HG03108 (cell line): ENCODE measurements at regions not wholly inside any gene's neighbourhood (a gene's known extent, or its start where the extent isn't known, plus 50 kb on each side); places are given as distances from the start of the nearest gene placed in this dataset.
A peak's percentile ranks its signal among the peaks of the same experiment; 100 is the strongest.

Experiments
- ATAC-seq: cut with Tn5 transposase; IDR thresholded peaks from one replicate; pipeline ENCODE4 v1.9.1; 2021; ENCODE audit warnings: moderate library complexity; ENCODE audit not compliant: unreplicated experiment

DNA sequence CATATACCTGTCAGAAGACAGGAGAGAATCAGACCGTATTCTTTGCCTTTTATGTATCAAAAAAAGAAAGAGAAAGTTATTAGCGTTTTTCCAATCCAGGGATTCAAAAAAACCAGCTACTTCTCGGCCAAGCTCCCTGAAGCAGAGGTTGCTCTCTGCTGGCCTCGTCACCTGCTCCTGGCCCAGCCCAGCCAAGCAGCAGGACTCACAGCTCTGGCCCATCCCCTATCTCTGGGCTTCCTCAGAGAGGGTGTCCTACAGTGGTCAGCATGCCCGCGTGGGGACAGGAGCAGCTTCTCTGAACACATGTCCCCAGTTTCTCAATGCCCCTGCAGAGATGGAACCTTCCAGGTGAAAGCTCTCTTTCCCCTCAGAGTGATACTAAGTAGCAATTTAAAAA is 209.0 kb downstream of the URI1 start:
- ATAC-seq: no peak

DNA sequence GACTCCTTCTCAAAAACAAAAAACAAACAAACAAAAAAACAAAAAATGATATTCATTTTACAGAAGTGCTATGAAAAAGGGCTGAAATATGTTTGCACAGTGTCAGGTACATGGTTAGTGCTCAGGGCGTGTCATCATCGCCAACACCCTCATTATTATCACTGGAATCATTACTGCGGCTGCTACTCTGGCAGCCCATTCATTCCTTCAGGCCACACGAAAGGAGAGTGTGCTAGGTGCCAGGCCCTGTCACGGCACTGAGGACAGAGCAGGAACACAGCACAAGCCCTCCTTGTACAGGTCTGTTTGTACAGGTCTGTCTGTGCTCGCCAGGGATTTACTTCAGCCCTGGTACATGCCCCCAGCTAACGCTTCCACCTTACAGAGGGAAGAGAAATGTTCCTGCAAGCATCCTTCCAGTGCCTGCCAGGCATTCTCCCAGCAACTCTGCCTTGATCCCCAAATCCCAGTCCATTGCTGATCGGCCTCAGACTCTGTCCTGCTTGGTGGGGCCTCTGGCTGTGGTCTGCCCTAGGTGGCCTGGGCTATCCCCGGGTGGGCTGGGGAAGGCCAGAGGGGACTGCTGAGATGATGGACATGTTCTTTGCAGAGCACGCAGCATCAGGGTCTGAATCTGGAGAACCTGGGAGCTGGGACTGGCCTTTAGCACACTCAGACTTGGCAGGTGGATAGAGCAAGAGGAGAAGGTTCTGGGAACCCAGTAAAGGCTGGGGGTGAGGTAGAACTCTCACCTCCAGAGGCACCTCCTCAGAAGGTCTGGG is 210.7 kb downstream of the URI1 start:
- ATAC-seq: no peak

DNA sequence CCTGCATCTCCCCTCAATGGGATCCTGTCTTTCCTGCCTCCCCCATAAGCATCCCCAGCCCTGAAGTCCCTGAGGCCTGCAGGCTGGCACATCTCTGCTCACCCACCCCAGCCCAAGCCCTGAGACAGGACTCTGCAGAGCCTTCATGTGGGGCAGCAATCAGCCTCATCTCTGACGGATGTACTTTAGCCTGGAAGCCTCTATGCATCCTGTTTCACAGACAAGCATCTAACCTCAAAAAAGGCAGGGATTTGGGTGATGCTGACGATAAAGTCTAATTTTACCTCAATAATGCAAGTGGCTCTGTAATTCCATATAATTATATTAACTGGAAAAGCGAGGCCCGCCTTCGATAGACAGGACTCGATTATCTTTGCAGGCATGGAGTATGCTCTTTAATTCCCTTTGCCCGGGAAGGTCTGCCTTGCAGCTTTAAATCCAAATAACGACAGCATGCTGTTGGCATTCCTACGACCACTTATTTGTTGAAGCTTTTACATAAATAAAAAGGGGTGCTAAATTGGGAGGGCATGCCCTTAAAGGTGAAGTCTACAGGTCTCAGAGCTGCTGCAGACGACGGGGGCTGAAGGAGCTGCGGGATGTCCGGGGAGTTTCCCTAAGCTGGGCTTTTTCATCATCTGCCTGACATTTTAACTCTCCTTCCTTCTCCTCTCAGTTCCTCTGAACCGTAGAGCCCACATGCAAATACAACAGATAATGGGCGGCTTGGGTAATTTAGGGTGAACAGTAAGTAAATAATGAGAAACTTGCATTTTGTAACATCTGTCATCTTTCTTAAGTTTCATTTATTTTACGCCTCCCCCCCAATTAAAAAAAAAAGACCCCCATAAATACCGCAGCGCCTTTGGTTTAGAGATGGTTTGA is 211.5 kb downstream of the URI1 start:
- ATAC-seq: peak; percentile 81

DNA sequence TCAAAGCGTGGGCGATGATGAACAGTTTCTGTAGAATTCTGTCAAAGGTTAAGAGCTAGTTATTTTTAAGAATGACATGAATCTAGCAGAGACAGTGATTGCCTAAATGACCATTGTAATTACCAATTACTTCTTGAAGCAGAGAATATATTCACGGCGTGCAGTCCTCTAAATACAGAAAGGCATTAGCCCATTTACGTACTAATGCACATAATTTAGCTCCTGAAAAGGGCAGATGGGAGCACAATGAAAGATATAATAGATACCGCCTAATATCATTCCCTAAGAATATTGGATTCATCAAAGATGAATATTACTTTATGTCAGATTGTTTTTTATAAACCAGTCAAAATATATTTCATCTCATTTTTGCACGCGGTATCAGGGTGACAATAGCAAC is 212.4 kb downstream of the URI1 start:
- no peak for ATAC-seq

DNA sequence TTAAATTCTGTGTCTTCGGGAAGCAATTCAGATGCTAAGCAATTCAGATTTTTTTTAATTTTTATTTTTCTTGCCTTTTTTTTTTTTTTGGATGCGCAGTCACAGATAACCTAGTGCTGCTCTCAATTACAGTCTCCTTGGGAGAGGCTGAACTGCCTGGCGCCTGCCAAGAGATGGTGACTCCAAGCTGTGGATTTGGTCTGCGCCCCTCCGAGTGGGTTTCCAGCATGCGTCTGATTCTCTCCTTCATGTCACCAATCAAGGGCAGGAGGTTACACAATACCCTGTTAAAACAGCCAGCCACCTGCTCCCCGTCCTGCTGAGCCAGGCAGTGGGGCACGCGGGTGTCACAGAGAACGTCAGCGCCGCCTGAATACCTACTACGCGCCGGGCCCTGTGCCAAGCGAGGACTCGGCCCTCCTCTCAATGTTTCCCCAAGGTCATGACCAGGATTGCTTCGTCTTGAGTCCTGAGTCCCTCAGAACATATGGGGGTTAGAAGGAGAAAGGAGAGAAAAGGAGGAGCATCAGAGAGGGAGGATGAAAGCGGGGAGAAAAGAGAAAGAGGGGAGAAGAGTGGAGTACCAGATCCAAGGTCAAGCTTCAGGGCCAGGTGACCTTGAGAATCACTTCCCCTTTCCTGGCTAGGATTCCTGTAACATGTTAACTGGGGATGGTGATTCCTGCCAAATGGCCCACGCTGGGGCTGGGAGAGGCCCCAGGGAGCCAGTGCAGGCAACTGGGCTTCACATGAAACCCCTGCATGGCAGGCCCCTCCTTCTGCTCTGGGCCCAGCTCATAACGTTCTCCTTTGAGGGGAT is 213.6 kb downstream of the URI1 start:
- ATAC-seq: no peak

DNA sequence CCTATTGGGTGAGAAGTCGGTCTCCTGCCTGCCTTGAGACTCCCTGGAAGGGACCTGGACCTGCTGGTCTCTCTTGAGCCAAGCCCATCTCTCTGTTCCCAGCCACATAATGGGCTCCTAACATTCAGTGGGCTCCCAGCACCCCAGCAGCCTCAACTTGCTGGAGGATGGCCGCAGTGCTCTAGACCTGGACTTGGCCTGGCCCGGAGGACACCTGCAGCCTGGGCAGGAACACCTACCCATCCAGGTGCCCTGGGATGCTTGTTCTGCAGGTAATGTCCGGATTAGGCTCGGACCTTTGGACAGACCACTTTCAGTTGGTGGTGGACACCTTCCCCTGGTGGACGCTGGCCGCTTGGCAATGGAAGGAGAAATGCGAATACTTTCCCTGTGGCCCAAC is 214.6 kb downstream of the URI1 start:
- ATAC-seq: no peak

DNA sequence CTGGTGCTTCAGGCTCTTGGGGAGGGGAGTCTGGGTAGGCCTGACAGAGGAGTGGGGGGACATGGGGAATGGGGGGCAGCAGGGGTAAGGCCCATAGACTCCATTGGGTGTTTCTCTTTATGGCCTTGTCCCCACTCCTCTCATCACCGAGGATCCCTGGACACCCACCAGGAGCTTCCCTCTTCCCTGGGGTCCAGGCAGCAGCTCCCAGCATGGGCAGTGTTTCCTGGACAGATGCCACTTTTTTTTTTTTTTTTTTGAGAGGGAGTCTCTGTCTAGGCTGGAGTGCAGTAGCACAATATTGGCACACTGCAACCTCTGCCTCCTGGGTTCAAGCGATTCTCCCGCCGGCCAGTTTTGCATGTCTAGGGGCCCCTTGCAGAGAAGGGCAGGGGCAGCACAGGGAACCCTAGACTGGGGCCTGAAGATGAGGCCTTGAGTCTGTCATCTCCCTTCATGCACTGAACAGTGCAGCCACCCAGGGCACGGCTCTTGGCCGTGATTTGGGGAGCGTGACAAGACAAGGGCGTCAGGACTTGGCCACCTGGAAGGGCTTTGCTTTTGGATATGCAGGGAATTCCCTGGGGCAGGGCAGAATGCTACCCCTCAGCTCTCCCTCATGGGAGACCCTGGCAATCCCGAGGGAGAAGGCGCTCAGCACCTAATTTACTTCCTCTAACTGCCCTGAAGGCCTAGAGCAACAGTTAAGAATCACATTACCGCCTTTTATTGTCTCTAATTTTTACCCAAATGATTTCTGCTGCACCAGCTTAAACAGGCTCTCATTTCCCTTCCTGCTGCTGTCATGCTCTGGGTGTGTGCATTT is 213.9 kb upstream of the ZNF536 start:
- ATAC-seq: no peak

DNA sequence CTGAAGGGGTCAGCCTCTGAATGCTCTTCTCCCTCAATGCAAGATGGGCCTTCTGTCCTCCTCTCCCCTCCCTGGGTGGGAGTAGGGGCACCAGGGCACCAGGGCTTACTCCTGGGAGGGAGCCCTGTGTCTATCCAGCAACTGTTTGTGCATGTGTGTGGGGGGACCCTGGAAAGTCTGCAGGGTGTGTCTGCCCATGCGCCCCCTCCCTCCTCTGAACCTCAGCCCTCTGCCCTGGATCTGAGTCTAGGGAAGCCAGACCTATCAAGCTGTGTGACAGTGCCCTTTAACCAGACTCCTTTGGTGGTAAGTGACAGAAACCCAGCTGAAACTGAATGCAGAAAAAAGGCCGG is 213.3 kb upstream of the ZNF536 start:
- no peak for ATAC-seq

DNA sequence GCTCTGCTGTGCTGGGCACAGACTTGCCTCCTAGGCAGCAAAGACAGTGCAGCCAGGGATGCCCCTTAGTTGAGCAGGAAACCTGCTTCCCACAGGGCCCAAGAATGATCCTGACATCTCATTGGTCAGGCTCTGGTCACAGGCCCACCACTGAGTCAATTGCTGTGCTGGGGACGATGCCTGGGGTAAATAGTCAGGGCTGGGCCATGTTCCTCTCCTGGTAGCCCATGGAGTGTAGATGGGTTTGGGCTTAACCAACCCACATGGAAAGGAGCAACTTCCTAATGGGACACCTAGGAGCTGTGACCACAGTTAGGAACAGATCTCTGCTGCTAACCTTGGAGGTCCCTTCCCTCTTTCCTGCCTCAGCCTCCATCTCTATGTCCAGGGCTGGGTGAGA is 212.5 kb upstream of the ZNF536 start:
- ATAC-seq: no peak

DNA sequence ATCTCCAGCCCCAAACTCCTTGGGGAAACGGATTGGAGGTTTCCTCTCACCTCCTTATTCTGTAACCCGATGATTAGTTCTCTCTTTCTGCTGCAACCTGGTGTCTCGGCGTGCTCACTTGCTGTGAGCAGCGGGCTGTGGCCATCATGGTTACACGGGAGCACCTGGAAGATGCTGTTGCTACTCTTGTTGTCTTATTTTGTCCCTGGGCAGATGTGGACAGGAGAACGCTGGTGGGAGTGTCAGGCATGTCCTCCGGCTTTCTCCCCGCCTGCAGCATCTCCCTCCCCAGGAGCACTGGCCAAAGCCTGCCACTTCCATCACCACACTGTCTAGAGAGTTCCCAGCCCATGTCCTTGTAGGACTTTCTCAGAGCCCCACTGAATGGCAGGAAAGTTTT is 211.8 kb upstream of the ZNF536 start:
- no peak for ATAC-seq

DNA sequence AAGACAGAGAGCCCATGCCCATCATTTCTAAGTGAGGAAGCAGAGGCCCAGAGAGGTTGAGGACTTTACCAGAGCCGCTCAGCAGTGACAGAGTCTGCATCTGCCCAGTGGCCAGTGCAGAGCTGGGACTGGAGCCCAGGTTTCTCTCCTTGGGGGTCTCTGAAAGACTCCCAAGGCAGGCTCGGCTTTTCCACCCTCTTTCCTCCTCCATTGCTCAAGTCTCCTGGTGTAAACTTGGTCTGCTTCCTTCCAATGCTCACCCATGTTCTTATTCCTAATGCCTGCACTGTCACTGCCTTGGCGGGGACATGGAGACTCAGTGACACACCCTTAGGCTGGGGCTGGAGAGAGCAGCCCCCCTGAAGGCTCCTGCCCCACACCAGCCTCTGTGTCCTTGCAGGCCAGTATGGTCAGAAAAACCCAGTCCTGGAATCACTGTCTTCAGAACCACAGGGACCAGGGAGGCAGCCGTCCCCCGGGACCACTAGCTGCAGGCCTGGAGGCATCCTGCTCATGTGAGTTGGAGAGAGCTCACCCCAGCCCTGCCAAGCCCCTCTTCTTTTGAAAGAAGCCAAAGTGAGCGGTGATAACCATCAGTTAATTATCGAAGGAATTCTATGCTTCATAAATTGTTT is 211.0 kb upstream of the ZNF536 start:
- ATAC-seq: no peak

DNA sequence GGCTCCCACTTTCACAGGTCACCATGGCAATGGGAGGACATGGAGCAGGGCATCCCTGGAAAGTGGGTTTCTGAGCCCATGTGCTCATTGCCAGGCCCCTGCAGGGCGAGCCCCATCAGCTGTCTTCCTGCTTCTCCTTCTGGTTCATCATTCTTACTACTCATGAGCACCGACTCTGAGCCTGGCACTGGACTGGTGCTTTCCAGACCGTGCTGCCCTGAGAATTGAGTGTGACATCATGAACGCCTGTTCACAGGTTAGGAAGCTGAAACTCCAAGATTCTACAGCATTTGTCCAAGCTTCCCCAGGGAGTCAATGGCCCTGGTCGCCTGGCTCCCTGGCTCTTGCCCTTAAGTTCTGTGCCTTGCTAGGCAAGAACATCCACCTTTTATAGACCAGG is 210.4 kb upstream of the ZNF536 start:
- no peak for ATAC-seq

DNA sequence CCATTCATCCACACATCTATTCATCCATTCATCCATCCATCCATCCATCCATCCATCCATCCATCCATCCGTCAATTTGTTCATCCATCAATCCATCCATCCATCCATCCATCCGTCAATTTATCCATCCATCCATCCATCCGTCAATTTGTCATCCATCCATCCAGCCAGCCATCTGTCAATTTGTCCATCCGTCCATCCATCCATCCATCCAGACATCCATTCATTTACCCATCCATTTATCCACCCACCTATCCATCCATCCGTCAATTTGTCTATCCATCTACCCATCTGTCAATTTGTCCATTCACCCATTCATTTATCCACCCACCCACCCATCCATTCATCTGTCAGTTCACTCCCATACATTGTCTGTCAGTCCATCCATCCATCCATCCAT is 209.5 kb upstream of the ZNF536 start:
- ATAC-seq: no peak

DNA sequence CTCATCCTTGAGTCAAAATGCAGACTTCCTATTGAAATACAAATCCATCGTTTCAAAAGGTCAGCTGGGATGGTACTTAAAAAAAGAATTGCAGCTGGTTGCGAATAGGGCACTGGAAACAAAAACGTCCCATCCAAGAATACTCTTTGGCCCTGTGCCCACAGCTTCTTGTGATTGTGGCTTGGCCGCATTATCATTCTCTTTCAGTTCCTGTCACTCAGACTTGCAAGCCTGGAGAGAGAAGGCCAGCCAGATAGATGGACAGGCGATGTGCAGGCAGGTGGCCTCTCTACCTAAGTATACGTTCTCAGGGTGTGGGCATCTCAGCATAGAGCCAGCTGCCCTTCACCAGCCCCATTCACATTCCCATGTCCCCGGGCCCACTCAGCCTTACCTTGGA is 208.5 kb upstream of the ZNF536 start:
- no peak for ATAC-seq

DNA sequence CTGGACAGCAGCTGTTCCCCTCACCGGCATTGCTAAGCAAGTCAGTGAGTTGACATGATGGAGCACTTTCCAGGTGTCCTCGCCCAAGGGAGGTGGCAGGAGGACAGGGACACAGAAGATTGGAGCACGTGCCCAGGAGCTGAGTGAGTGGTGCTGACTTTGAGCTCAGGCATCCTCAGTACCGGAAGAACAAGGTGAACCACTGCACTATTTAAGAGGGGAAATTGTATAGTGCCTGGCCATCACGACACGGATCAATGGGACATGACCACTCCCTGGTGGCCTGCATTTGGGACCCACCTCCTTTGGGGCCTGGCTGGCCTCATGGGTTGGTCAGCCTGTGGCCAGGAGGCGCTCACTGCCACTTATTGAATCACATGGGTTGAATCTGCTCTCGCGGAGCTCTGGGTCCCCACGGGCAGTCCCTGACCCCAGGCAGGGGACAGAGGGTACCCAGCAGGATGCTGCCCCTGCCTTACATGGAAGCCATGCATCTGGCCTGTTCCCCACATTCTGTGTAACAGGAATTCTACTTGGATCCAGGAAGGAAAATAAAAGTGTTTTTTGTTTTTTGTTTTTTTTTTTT is 206.9 kb upstream of the ZNF536 start:
- ATAC-seq: no peak

DNA sequence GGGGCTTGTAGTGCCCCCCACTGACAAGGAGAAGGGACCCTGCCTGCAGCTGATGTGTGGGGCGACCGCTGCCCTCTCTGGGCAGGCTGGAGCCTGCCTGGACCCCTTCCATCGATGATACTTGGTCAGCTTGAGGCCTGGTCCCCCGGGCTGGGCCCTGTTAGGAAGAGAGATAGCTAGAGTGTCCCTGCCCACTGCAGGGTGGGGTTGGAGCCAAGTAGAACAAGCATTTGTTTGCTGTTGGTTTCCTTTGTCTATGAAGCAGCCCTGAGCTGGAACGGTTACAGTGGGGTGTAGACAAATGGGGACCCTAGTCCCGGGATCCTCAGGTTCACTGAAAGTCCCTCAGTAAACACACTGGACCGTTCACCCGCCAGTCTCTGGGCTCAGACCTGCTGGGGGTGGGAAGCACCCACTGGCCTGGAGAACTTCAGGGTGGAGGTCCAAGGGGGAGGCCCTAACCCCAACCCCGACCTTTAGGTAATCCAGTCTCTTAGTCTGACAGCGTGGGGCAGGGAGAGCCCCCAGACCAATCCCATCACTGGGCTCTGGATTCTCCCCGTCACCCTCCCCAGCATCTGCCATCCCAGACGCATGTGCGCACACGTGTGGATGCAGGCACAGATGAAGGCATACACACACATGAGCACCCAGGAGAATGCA is 204.8 kb upstream of the ZNF536 start:
- no peak for ATAC-seq

DNA sequence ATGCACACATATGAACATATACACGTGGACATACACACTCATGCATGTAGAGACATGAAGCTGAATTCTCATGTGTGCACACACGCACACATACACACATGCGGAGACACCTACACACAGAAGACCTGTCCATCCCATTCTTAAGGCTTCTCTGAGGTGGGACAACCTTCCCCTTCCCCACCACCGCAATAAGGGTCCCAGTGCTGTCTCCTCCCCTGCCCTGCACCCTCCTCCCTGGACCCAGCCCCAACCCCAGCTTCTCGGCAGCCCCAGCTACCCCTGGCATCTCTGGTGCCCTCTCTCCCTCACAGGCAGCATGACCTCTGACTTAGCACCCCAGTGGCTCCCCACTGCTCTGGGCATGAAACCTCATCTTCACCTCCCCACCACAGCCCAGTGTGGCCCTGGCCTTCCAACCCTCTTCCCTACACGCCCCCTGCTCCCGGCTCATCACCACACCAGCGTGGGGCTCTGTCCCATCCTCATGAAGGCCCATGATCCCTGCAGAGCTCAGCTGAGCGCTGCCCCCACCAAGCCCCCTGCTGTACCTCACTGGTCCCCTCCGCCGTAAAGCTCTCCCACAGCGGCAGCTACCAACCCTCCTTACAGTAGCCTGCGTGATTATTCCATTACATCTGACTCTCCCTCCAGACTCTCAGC is 204.1 kb upstream of the ZNF536 start:
- ATAC-seq: no peak

DNA sequence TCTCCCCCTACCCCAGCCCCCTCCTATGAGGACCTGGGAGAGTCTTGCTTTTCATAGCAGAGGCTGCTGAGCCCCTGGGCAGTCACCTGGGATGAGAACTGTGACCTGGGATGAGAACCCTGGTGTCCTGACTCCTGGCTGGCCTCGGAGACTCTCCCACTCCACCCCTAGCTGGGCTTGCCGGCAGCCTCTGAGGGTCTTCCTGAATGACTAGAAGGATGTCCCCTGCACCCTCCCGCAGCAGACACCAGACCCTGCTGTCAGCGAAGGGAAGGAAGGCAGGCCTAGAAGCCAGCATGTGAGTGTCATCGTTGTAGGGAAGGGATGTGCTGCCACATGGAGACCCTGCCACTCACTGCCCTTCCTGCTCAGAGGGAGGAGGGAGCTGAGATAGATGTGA is 203.4 kb upstream of the ZNF536 start:
- no peak for ATAC-seq
